NCI-H187 (cell line): ENCODE measurements at regions not wholly inside any gene's neighbourhood (a gene's known extent, or its start where the extent isn't known, plus 50 kb on each side); places are given as distances from the start of the nearest gene placed in this dataset.

Experiments
- DNase-seq, 2 experiments: peaks; one replicate each; lab custom pipeline; 2025; lab: John Stamatoyannopoulos, UW

GRCh38 chr3:168514252-168514651 is 418.5 kb upstream of the GOLIM4 start:
- no peak for DNase-seq

- no peak for DNase-seq
Measured at GRCh38 chr3:168512802-168513201, 417.1 kb upstream of the GOLIM4 start.

GRCh38 chr3:168511428-168512014 is 415.8 kb upstream of the GOLIM4 start:
- DNase-seq: no peak

- DNase-seq: no peak
Measured at GRCh38 chr3:168506589-168506988, 410.9 kb upstream of the GOLIM4 start.

- DNase-seq: no peak
Measured at GRCh38 chr3:168501570-168501969, 405.8 kb upstream of the GOLIM4 start.

GRCh38 chr3:168498194-168498593 is 402.5 kb upstream of the GOLIM4 start:
- DNase-seq: no peak

GRCh38 chr3:168497741-168498140 is 402.0 kb upstream of the GOLIM4 start:
- no peak for DNase-seq

GRCh38 chr3:168497183-168497582 is 401.5 kb upstream of the GOLIM4 start:
- no peak for DNase-seq

GRCh38 chr3:168495932-168496331 is 400.2 kb upstream of the GOLIM4 start:
- DNase-seq: no peak

GRCh38 chr3:168495270-168495669 is 399.5 kb upstream of the GOLIM4 start:
- no peak for DNase-seq

- DNase-seq: no peak
Measured at GRCh38 chr3:168493412-168494205, 397.9 kb upstream of the GOLIM4 start.

GRCh38 chr3:168490981-168491380 is 395.3 kb upstream of the GOLIM4 start:
- DNase-seq: no peak

GRCh38 chr3:168489301-168489700 is 393.6 kb upstream of the GOLIM4 start:
- DNase-seq: no peak

- DNase-seq: no peak
Measured at GRCh38 chr3:168485936-168486335, 390.2 kb upstream of the GOLIM4 start.

- no peak for DNase-seq
Measured at GRCh38 chr3:168476360-168476980, 380.7 kb upstream of the GOLIM4 start.

- no peak for DNase-seq
Measured at GRCh38 chr3:168475704-168476103, 380.0 kb upstream of the GOLIM4 start.

GRCh38 chr3:168473334-168473890 is 377.7 kb upstream of the GOLIM4 start:
- DNase-seq: no peak

- no peak for DNase-seq
Measured at GRCh38 chr3:168472783-168473182, 377.1 kb upstream of the GOLIM4 start.

GRCh38 chr3:168470380-168470779 is 374.7 kb upstream of the GOLIM4 start:
- no peak for DNase-seq

GRCh38 chr3:168469436-168469835 is 373.7 kb upstream of the GOLIM4 start:
- no peak for DNase-seq

- no peak for DNase-seq
Measured at GRCh38 chr3:168467115-168467714, 371.5 kb upstream of the GOLIM4 start.

GRCh38 chr3:168461793-168462192 is 366.1 kb upstream of the GOLIM4 start:
- DNase-seq: no peak
